ENCODE measurements at regions not wholly inside any gene's neighbourhood (a gene's known extent, or its start where the extent isn't known, plus 50 kb on each side); places are given as distances from the start of the nearest gene placed in this dataset.
A peak's percentile ranks its signal among the peaks of the same experiment; 100 is the strongest.

- no peak for DNase-seq (ENCODE audit: low read depth in 1 of 2, low spot score in 1 of 2)
- POLR2A ChIA-PET = no interaction called here
- no peak for FAIRE-seq
These were observed 208.1 kb upstream of the NPVF start for GRCh38 chr7:25436413-25436812.

GRCh38 chr7:25437308-25437707, 209.0 kb upstream of the NPVF start:
- DNase-seq (ENCODE audit: low read depth in 1 of 2, low spot score in 1 of 2) = no peak
- POLR2A ChIA-PET = no interaction called here
- ATAC-seq = no peak
- TF ChIP-seq HES2 (IDR thresholded peaks at IDR 0.05) (no peak), RAD21 (conservative IDR thresholded peaks at IDR 0.05 in 1 of 2, IDR thresholded peaks at IDR 0.05 in 1 of 2) (no peak), CBX2 (IDR thresholded peaks at IDR 0.05; ENCODE audit: borderline replicate concordance, low read depth) (no peak), NPAS2 (CRISPR knock-in tag; IDR thresholded peaks at IDR 0.05; ENCODE audit: borderline replicate concordance) (no peak), MAX (IDR thresholded peaks at IDR 0.05) (no peak), REST (IDR thresholded peaks at IDR 0.05) (no peak), ATOH8 (CRISPR knock-in tag; IDR thresholded peaks at IDR 0.05; ENCODE audit: low read depth) (no peak), JUN (IDR thresholded peaks at IDR 0.05) (no peak), BHLHE40 (IDR thresholded peaks at IDR 0.05; ENCODE audit: low read depth, low read length) (no peak), CTCF (IDR thresholded peaks at IDR 0.05) (no peak), HOXB5 (CRISPR knock-in tag; IDR thresholded peaks at IDR 0.05) (no peak), FOSL2 (IDR thresholded peaks at IDR 0.05) (no peak), FOSL2 (CRISPR knock-in tag; IDR thresholded peaks at IDR 0.05) (no peak), ELK1 (IDR thresholded peaks at IDR 0.05; ENCODE audit: low read depth, low read length) (no peak), EHMT2 (IDR thresholded peaks at IDR 0.05; ENCODE audit: low read depth) (no peak), FOXS1 (CRISPR knock-in tag; IDR thresholded peaks at IDR 0.05) (no peak)
- H3K9me3 ChIP-seq = no peaks in the 10 kb centered on the region
- H3K27ac ChIP-seq = no peak overlapping the region
- no peak overlapping the region for H3K4me3 ChIP-seq
- H3K4me2 ChIP-seq = no peak overlapping the region
- H3K4me1 ChIP-seq = no peaks in the 10 kb centered on the region
- FAIRE-seq = no peak
- CTCF ChIA-PET = no interaction called here

More at GRCh38 chr7:25436413-25436812, 208.1 kb upstream of the NPVF start:
- TF ChIP-seq HMGXB4 (CRISPR knock-in tag; IDR thresholded peaks at IDR 0.05; ENCODE audit: borderline replicate concordance) = no peak
- TF ChIP-seq MAFK (IDR thresholded peaks at IDR 0.05; ENCODE audit: partially characterized antibody) = peak; percentile 55
- TF ChIP-seq RFX5 (IDR thresholded peaks at IDR 0.05) = no peak
- 38% methylated on average over 3 of the region's 3 CpGs for WGBS (ENCODE audit: missing lambda C conversion rate)
- Histone ChIP-seq H3K4me3 (no peak overlapping the region), H3K9me3 (no peaks in the 10 kb centered on the region), H3K4me1 (no peaks in the 10 kb centered on the region), H3K4me2 (no peak overlapping the region), H3K27ac (no peak overlapping the region)
- ATAC-seq = no peak
- CTCF ChIA-PET = no interaction called here

Measured in A549 (cell line).